Adrenal gland (tissue), 5 donors: ENCODE measurements at regions not wholly inside any gene's neighbourhood (a gene's known extent, or its start where the extent isn't known, plus 50 kb on each side); places are given as distances from the start of the nearest gene placed in this dataset.

ENCODE experiments used
- POLR2A ChIP-seq, 2 donors: fragments of 450-650 bp; IDR thresholded peaks; one replicate each; pipeline ENCODE4 v1.6.1; 2017; ENCODE audit warnings: antibody characterized with exemption in 2 of 2, mild to moderate bottlenecking in 2 of 2, moderate library complexity in 1 of 2
- TF ChIP-seq, protein P1 (sequence below), 6 experiments: fragments of 450-650 bp in 4 of 6; fragments of 200-600 bp in 2 of 6; sonication (generic) in 1 of 6; IDR thresholded peaks; 1 replicate in 5 of 6; 2 replicates in 1 of 6; pipeline versions ENCODE4 v1.5.1 to v1.8.0; 2016 to 2021; ENCODE audit warnings: antibody characterized with exemption in 6 of 6, mild to moderate bottlenecking in 2 of 6, moderate library complexity in 1 of 6
- donor health status: DM: no; HTN: no; CAD: no.

GRCh38 chr1:189530162-189530561, 947.5 kb downstream of the BRINP3 start:
- TF ChIP-seq, protein P1, sequence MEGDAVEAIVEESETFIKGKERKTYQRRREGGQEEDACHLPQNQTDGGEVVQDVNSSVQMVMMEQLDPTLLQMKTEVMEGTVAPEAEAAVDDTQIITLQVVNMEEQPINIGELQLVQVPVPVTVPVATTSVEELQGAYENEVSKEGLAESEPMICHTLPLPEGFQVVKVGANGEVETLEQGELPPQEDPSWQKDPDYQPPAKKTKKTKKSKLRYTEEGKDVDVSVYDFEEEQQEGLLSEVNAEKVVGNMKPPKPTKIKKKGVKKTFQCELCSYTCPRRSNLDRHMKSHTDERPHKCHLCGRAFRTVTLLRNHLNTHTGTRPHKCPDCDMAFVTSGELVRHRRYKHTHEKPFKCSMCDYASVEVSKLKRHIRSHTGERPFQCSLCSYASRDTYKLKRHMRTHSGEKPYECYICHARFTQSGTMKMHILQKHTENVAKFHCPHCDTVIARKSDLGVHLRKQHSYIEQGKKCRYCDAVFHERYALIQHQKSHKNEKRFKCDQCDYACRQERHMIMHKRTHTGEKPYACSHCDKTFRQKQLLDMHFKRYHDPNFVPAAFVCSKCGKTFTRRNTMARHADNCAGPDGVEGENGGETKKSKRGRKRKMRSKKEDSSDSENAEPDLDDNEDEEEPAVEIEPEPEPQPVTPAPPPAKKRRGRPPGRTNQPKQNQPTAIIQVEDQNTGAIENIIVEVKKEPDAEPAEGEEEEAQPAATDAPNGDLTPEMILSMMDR (IDR thresholded peaks at IDR 0.05), result no peak
- no peak for TF ChIP-seq POLR2A (IDR thresholded peaks at IDR 0.05)
